Caco-2 (cell line): ENCODE measurements at regions not wholly inside any gene's neighbourhood (a gene's known extent, or its start where the extent isn't known, plus 50 kb on each side); places are given as distances from the start of the nearest gene placed in this dataset.

Experiments used
- BruUV-seq: library from RNA; stranded (reverse); fragments of 400-500 nt; replicated peaks from 2 replicates; lab custom pipeline; 2021; lab: Mats Ljungman, UMichigan
- CTCF ChIA-PET: fragments of 300-600 bp; sonication (Branson Sonifier 250); formaldehyde crosslinking; loops from one replicate; lab custom pipeline; 2022; ENCODE audit warnings: antibody characterized with exemption; lab: Charles Lee
- POLR2A ChIA-PET: fragments of 300-600 bp; sonication (Branson Sonifier 250); formaldehyde crosslinking; loops from one replicate; lab custom pipeline; 2022; ENCODE audit warnings: antibody characterized with exemption; lab: Charles Lee
- DNase-seq, 2 experiments: peaks; one replicate each; pipeline versions ENCODE4 v3.0.0 to v3.0.0-alpha.2; 2020 to 2022
- H3K27me3 ChIP-seq: replicated peaks from 2 replicates; pipeline ENCODE4 v1.6.0; 2011; ENCODE audit warnings: low read length; ENCODE audit not compliant: control insufficient read depth, insufficient read depth
- H3K36me3 ChIP-seq: 2 replicates; pipeline ENCODE4 v1.5.1; 2011; ENCODE audit warnings: low read length; ENCODE audit not compliant: control insufficient read depth, insufficient read depth
- H3K4me1 ChIP-seq: fragments of 250-450 bp; sonication (Bioruptor Pico); 2 replicates; pipeline ENCODE4 v1.5.1; 2020; ENCODE audit warnings: mild to moderate bottlenecking
- H3K4me3 ChIP-seq: 2 replicates; pipeline ENCODE4 v1.5.1; 2011; ENCODE audit warnings: low read depth, mild to moderate bottlenecking, control low read depth, low read length
- H3K9me3 ChIP-seq: fragments of 250-450 bp; sonication (Bioruptor Pico); 2 replicates; pipeline ENCODE4 v1.5.1; 2020; ENCODE audit warnings: mild to moderate bottlenecking, moderate library complexity
- H3K27ac Mint-ChIP-seq: one replicate; pipeline ENCODE4 v1.8.0; 2022; ENCODE audit warnings: mixed read lengths; ENCODE audit not compliant: unreplicated experiment
- H3K27me3 Mint-ChIP-seq: one replicate; pipeline ENCODE4 v1.8.0; 2022; ENCODE audit warnings: mixed read lengths; ENCODE audit not compliant: insufficient read depth, unreplicated experiment
- H3K36me3 Mint-ChIP-seq: one replicate; pipeline ENCODE4 v1.8.0; 2022; ENCODE audit warnings: mild to moderate bottlenecking, mixed read lengths; ENCODE audit not compliant: insufficient read depth, unreplicated experiment
- H3K4me1 Mint-ChIP-seq: one replicate; pipeline ENCODE4 v1.8.0; 2022; ENCODE audit warnings: low read depth, mixed read lengths; ENCODE audit not compliant: unreplicated experiment
- H3K4me3 Mint-ChIP-seq: one replicate; pipeline ENCODE4 v1.8.0; 2022; ENCODE audit warnings: mild to moderate bottlenecking, moderate library complexity, mixed read lengths; ENCODE audit not compliant: unreplicated experiment
- H3K9me3 Mint-ChIP-seq: one replicate; pipeline ENCODE4 v1.8.0; 2022; ENCODE audit warnings: mixed read lengths; ENCODE audit not compliant: unreplicated experiment
- CTCF ChIP-seq, 2 experiments: fragments of 200-600 bp in 1 of 2; IDR thresholded peaks; 1 replicate in 1 of 2; 2 replicates in 1 of 2; pipeline versions ENCODE4 v1.5.1 to v1.8.0; 2011 to 2022; ENCODE audit warnings: antibody characterized with exemption in 1 of 2, control low read depth in 1 of 2, inconsistent platforms in 1 of 2, low read depth in 1 of 2, low read length in 1 of 2, mild to moderate bottlenecking in 1 of 2, moderate library complexity in 1 of 2; ENCODE audit not compliant: insufficient read depth in 1 of 2, severe bottlenecking in 1 of 2, unreplicated experiment in 1 of 2
- intact Hi-C: fragments of 100-400 bp; cut with micrococcal nuclease; formaldehyde crosslinking; loops from one replicate; pipeline ENCODE4 v1.10.0; 2022; ENCODE audit not compliant: unreplicated experiment

GRCh38 chr3:110267304-110267845 is 804.2 kb upstream of the NECTIN3 start:
- Mint-ChIP-seq H3K27me3 (no peaks in the 10 kb centered on the region), H3K4me1 (peaks cover 8% of the 10 kb centered on the region), H3K4me3 (no peak overlapping the region), H3K36me3 (no peaks in the 10 kb centered on the region), H3K27ac (no peak overlapping the region), H3K9me3 (no peaks in the 10 kb centered on the region)
- BruUV-seq, result no TSS peak
- no peaks in the 10 kb centered on the region for H3K36me3 ChIP-seq
- H3K4me3 ChIP-seq, result no peak overlapping the region
- ChIA-PET POLR2A (no interaction called here), CTCF (no interaction called here)
- intact Hi-C loops, result no loop called here
- H3K9me3 ChIP-seq, result no peaks in the 10 kb centered on the region
- no peak for DNase-seq
- TF ChIP-seq CTCF (IDR thresholded peaks at IDR 0.05; ENCODE audit: insufficient read depth in 1 of 2, low read depth in 1 of 2, low read length in 1 of 2, severe bottlenecking in 1 of 2, unreplicated experiment in 1 of 2), result no peak
- no peaks in the 10 kb centered on the region for H3K27me3 ChIP-seq
- peaks cover 25% of the 10 kb centered on the region for H3K4me1 ChIP-seq

GRCh38 chr3:110272525-110272924 is 799.1 kb upstream of the NECTIN3 start:
- POLR2A ChIA-PET, result no interaction called here

GRCh38 chr3:110291886-110292501 is 779.6 kb upstream of the NECTIN3 start:
- H3K27ac Mint-ChIP-seq, result no peak overlapping the region
- Histone ChIP-seq H3K36me3 (no peaks in the 10 kb centered on the region), H3K4me3 (no peak overlapping the region), H3K27me3 (no peaks in the 10 kb centered on the region), H3K4me1 (no peaks in the 10 kb centered on the region), H3K9me3 (peaks cover 14% of the 10 kb centered on the region; the same call in 1 of the 2 replicates)
- H3K9me3 Mint-ChIP-seq, result peaks cover 24% of the 10 kb centered on the region
- H3K27me3 Mint-ChIP-seq, result peaks cover 3% of the 10 kb centered on the region
- TF ChIP-seq CTCF (IDR thresholded peaks at IDR 0.05; ENCODE audit: insufficient read depth in 1 of 2, low read depth in 1 of 2, low read length in 1 of 2, severe bottlenecking in 1 of 2, unreplicated experiment in 1 of 2), result no peak
- H3K36me3 Mint-ChIP-seq, result no peaks in the 10 kb centered on the region
- H3K4me3 Mint-ChIP-seq, result no peak overlapping the region
- no peak for DNase-seq
- H3K4me1 Mint-ChIP-seq, result no peaks in the 10 kb centered on the region
- POLR2A ChIA-PET, result no interaction called here
- CTCF ChIA-PET, result no interaction called here
- intact Hi-C loops, result no loop called here
- no TSS peak for BruUV-seq

More at GRCh38 chr3:110272525-110272924, 799.1 kb upstream of the NECTIN3 start:
- no peaks in the 10 kb centered on the region for H3K9me3 Mint-ChIP-seq
- Histone ChIP-seq H3K9me3 (no peaks in the 10 kb centered on the region), H3K27me3 (no peaks in the 10 kb centered on the region), H3K4me3 (no peak overlapping the region), H3K4me1 (no peaks in the 10 kb centered on the region), H3K36me3 (no peaks in the 10 kb centered on the region)
- no peak overlapping the region for H3K27ac Mint-ChIP-seq
- DNase-seq, result no peak
- H3K4me3 Mint-ChIP-seq, result no peak overlapping the region
- CTCF ChIA-PET, result no interaction called here
- no peaks in the 10 kb centered on the region for H3K4me1 Mint-ChIP-seq
- H3K27me3 Mint-ChIP-seq, result no peaks in the 10 kb centered on the region
- no peaks in the 10 kb centered on the region for H3K36me3 Mint-ChIP-seq
- BruUV-seq, result no TSS peak
- intact Hi-C loops, result no loop called here
- no peak for TF ChIP-seq CTCF (IDR thresholded peaks at IDR 0.05; ENCODE audit: insufficient read depth in 1 of 2, low read depth in 1 of 2, low read length in 1 of 2, severe bottlenecking in 1 of 2, unreplicated experiment in 1 of 2)
